Karpas-422 (cell line): ENCODE measurements at regions not wholly inside any gene's neighbourhood (a gene's known extent, or its start where the extent isn't known, plus 50 kb on each side); places are given as distances from the start of the nearest gene placed in this dataset.
"Not testable (repeated sequence)": the region's sequence is repeated elsewhere in the genome, so short reads cannot be mapped to it uniquely, and the experiment has no call there.

Source experiments
- DNase-seq: peaks from one replicate; pipeline ENCODE4 v3.0.0-alpha.2; 2015
- H2AFZ ChIP-seq: fragments of 200-600 bp; sonication (generic); 2 replicates; pipeline ENCODE4 v1.6.1; 2014; ENCODE audit warnings: antibody characterized with exemption, low read length, mixed read lengths
- H3K27ac ChIP-seq: fragments of 200-600 bp; sonication (generic); 2 replicates; pipeline ENCODE4 v1.5.1; 2014; ENCODE audit warnings: mild to moderate bottlenecking, low read length, moderate library complexity
- H3K27me3 ChIP-seq: fragments of 200-600 bp; sonication (generic); 2 replicates; pipeline ENCODE4 v1.6.1; 2014; ENCODE audit warnings: low read length, mixed read lengths
- H3K36me3 ChIP-seq: fragments of 200-600 bp; sonication (generic); 2 replicates; pipeline ENCODE4 v1.6.1; 2014; ENCODE audit warnings: low read length, mixed read lengths; ENCODE audit not compliant: insufficient read depth
- H3K4me1 ChIP-seq: fragments of 200-600 bp; sonication (generic); 2 replicates; pipeline ENCODE4 v1.6.1; 2014; ENCODE audit warnings: mild to moderate bottlenecking, low read length, mixed read lengths
- H3K4me2 ChIP-seq: fragments of 200-600 bp; sonication (generic); 2 replicates; pipeline ENCODE4 v1.6.1; 2014; ENCODE audit warnings: low read length, low read depth, mild to moderate bottlenecking; ENCODE audit not compliant: poor library complexity, severe bottlenecking
- H3K4me3 ChIP-seq: fragments of 200-600 bp; sonication (generic); 2 replicates; pipeline ENCODE4 v1.5.1; 2014; ENCODE audit warnings: mild to moderate bottlenecking, antibody characterized with exemption, low read length, mixed read lengths
- H3K79me2 ChIP-seq: fragments of 200-600 bp; sonication (generic); 2 replicates; pipeline ENCODE4 v1.6.1; 2014; ENCODE audit warnings: mild to moderate bottlenecking, low read length, mixed read lengths
- H3K9ac ChIP-seq: fragments of 200-600 bp; sonication (generic); 2 replicates; pipeline ENCODE4 v1.6.0; 2014; ENCODE audit warnings: low read length
- H3K9me2 ChIP-seq: fragments of 200-600 bp; sonication (generic), shearing (Covaris generic); replicated peaks from 2 replicates; pipeline ENCODE4 v1.6.0; 2014; ENCODE audit warnings: mild to moderate bottlenecking, low read length, moderate library complexity; ENCODE audit not compliant: insufficient read depth
- H3K9me3 ChIP-seq: fragments of 300-700, 200-600 bp; sonication (generic); 2 replicates; pipeline ENCODE4 v1.6.1; 2014; ENCODE audit warnings: low read length, mixed read lengths
- H4K20me1 ChIP-seq: fragments of 200-600 bp; sonication (generic); 2 replicates; pipeline ENCODE4 v1.6.1; 2014; ENCODE audit warnings: mild to moderate bottlenecking, antibody characterized with exemption, low read length, low read depth; ENCODE audit not compliant: insufficient read depth

DNA sequence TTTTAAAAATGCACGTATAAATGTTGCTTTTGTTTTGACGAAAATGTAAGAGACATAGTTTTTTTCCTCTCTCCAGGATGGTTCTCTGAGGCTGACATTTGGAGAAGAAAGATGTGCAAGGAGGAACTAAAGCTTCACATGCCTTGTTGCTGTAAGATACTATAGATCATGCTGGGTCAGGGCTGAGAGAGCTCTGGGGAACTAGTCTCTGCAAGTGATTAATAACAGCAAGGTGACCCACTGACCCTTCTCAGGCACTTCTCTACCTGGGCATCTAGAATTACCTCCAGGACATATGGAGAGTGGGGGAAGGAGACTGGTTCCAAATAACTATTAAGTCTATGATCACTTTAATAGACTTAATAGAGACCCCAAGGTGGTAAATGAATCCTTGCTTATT, 246.0 kb downstream of the KBTBD8 start:
- H3K27ac ChIP-seq, result no peak overlapping the region
- H3K9me3 ChIP-seq, result no peaks in the 10 kb centered on the region
- DNase-seq, result no peak
- no peaks in the 10 kb centered on the region for H3K9me2 ChIP-seq
- H3K27me3 ChIP-seq, result no peaks in the 10 kb centered on the region
- no peaks in the 10 kb centered on the region for H3K79me2 ChIP-seq
- no peak overlapping the region for H2AFZ ChIP-seq
- no peak overlapping the region for H3K9ac ChIP-seq
- H3K4me3 ChIP-seq, result no peak overlapping the region
- no peak overlapping the region for H3K4me2 ChIP-seq
- no peaks in the 10 kb centered on the region for H3K36me3 ChIP-seq
- no peaks in the 10 kb centered on the region for H3K4me1 ChIP-seq
- no peaks in the 10 kb centered on the region for H4K20me1 ChIP-seq

DNA sequence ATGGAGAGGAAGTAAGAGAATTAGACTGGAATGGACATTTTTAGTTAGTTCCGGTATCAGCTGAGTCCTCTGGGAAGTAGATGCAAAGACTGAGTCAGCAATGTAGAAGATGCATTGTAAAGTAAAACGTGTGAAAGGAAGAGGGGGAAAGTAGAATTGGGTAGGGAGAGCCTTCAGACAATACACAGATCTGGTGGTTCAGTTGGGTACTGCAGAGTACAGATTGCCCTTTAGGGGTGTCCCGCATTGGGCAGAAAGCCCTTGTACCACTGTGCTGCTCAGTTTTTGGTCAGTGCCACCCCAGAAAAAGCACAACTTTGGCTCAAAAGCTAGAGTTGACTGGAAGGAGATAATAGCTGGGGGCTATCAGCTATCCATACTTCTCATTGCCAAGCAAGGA, 247.4 kb downstream of the KBTBD8 start:
- no peak overlapping the region for H3K4me3 ChIP-seq
- H3K9me2 ChIP-seq, result no peaks in the 10 kb centered on the region
- DNase-seq, result no peak
- H3K27ac ChIP-seq, result no peak overlapping the region
- H2AFZ ChIP-seq, result no peak overlapping the region
- no peak overlapping the region for H3K4me2 ChIP-seq
- no peaks in the 10 kb centered on the region for H3K79me2 ChIP-seq
- no peaks in the 10 kb centered on the region for H4K20me1 ChIP-seq
- H3K27me3 ChIP-seq, result no peaks in the 10 kb centered on the region
- H3K4me1 ChIP-seq, result no peaks in the 10 kb centered on the region
- no peaks in the 10 kb centered on the region for H3K9me3 ChIP-seq
- no peaks in the 10 kb centered on the region for H3K36me3 ChIP-seq
- no peak overlapping the region for H3K9ac ChIP-seq

DNA sequence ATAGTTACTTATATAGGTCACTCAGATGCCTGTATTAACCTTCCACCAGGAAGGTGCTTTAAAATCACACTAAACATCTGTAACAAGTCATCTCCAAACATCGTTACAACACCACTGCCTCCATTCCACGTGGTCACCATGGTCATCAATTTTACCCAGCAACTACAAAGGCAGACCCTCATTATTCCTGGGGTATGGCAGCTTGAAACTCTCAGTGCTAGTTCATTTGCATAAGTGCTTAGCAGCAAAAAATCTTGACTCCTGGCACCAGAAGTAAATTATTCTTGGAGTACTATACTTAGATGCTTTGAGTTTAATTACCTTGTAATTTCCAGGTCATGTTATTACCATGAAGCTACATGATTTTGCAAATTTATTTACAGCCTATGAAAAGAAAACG, 250.6 kb downstream of the KBTBD8 start:
- Histone ChIP-seq H3K9ac (no peak overlapping the region), H3K4me2 (no peak overlapping the region), H4K20me1 (no peaks in the 10 kb centered on the region), H3K4me1 (no peaks in the 10 kb centered on the region), H3K9me3 (no peaks in the 10 kb centered on the region), H3K9me2 (no peaks in the 10 kb centered on the region), H2AFZ (no peak overlapping the region), H3K79me2 (no peaks in the 10 kb centered on the region), H3K4me3 (no peak overlapping the region), H3K27ac (no peak overlapping the region), H3K27me3 (no peaks in the 10 kb centered on the region), H3K36me3 (no peaks in the 10 kb centered on the region)
- DNase-seq, result no peak

DNA sequence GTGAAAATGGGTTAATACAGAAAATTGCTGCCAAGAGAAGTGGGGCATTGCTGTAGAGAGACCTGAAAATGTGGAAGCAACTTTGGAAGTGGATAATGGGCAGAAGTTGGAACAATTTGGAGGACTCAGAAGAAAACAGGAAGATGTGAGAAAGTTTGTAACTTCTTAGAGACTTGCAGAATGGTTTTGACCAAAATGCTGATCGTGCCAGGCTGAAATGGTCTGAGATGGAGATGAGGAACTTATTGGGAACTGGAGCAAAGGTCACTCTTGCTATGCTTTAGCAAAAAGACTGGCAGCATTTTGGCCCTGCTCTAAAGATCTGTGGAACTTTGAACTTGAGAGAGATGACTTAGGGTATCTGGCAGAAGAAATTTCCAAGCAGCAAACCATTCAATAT, 254.8 kb downstream of the KBTBD8 start:
- DNase-seq, H3K9ac ChIP-seq, H3K4me1 ChIP-seq, H3K9me2 ChIP-seq, H3K27ac ChIP-seq, H3K27me3 ChIP-seq, H3K4me3 ChIP-seq, H4K20me1 ChIP-seq, H3K79me2 ChIP-seq, H2AFZ ChIP-seq, H3K9me3 ChIP-seq, H3K4me2 ChIP-seq, H3K36me3 ChIP-seq: not testable (repeated sequence)

DNA sequence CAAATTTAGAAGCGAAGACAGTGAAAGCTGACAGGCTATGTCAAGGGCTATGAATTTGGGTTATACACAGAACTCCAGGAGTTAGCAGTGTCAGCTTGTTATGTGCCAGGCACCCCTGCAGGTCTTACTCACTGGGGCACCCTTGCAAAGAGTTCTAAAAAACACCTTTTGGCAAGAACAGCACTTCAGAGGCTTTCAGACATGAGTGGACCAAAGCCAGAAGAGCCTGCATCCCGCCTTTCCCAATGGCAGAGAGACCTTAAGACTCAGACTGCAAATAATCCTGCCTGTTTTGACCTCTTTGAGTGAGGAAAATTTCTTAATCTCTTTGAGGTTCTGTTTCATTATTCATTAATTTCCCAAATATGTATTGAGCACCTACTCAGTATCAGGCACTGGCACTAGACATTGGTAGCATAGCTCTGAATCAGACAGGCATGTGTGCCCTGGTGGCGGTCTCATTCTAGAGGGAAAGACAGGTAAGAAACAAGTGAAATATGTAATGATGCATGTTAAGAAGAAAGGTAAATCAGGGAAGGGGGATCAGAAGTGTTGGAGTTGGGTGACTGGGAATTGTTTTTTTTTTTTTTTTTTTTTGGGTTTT, 280.0 kb downstream of the KBTBD8 start:
- H4K20me1 ChIP-seq, result no peaks in the 10 kb centered on the region
- DNase-seq, result no peak
- no peak overlapping the region for H3K9ac ChIP-seq
- no peak overlapping the region for H3K4me2 ChIP-seq
- no peaks in the 10 kb centered on the region for H3K79me2 ChIP-seq
- no peaks in the 10 kb centered on the region for H3K9me3 ChIP-seq
- H3K4me1 ChIP-seq, result no peaks in the 10 kb centered on the region
- H2AFZ ChIP-seq, result no peak overlapping the region
- H3K9me2 ChIP-seq, result no peaks in the 10 kb centered on the region
- H3K4me3 ChIP-seq, result no peak overlapping the region
- H3K36me3 ChIP-seq, result no peaks in the 10 kb centered on the region
- no peaks in the 10 kb centered on the region for H3K27me3 ChIP-seq
- H3K27ac ChIP-seq, result no peak overlapping the region

DNA sequence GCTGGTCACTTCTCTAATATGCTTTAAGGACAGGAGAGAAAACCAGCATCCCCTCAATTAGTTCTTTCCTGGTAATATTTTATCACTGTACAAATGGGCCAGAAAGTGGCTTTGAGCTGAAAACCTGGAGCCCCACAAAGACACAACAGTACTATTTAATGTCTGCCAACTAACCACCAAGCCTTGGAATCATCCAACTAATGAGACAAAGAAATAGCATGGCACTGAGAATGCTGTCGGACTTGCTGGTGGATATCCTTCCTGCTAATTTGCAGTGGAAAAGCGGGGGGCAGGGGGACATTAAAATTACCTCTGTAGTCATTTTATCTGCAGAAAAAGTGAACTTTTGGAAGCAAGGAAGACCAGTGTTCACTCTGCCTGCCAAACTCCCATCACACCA, 288.5 kb downstream of the KBTBD8 start:
- H3K27me3 ChIP-seq, result no peaks in the 10 kb centered on the region
- no peak overlapping the region for H3K9ac ChIP-seq
- no peak for DNase-seq
- H3K36me3 ChIP-seq, result no peaks in the 10 kb centered on the region
- peaks cover 4% of the 10 kb centered on the region for H3K4me1 ChIP-seq
- no peak overlapping the region for H3K4me2 ChIP-seq
- no peaks in the 10 kb centered on the region for H3K9me2 ChIP-seq
- H3K27ac ChIP-seq, result no peak overlapping the region
- no peaks in the 10 kb centered on the region for H3K79me2 ChIP-seq
- H3K4me3 ChIP-seq, result no peak overlapping the region
- H3K9me3 ChIP-seq, result no peaks in the 10 kb centered on the region
- no peaks in the 10 kb centered on the region for H4K20me1 ChIP-seq
- no peak overlapping the region for H2AFZ ChIP-seq

DNA sequence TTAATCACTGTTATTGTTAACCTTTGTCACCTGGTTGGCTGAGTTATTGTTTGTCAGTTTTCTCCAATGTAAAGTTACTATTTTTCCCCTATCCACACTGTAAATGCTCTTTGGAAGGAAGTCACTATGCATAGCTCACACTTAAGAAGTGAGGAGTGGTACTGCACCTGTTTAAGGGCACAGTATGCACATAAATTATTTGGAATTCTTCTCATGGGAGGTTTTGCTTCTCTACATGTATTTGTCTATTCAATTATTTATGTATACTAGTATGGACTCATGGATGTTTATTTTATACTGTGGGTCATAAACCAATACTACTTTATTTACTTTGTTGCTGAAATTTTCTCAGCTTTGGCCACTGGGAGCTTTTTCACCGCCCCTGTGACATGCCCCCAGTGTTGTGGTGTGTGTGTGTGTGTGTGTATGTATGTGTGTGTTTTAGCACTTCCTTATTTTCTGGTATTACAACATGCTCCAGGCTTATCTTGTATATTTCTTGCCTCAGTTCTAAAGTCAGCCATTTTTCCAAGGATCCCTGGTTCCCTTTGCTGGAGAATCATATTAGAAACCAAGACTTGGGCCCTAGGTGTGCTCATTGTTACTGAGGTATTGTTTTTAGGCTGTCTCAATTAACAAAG, 290.5 kb downstream of the KBTBD8 start:
- no peak overlapping the region for H3K4me3 ChIP-seq

DNA sequence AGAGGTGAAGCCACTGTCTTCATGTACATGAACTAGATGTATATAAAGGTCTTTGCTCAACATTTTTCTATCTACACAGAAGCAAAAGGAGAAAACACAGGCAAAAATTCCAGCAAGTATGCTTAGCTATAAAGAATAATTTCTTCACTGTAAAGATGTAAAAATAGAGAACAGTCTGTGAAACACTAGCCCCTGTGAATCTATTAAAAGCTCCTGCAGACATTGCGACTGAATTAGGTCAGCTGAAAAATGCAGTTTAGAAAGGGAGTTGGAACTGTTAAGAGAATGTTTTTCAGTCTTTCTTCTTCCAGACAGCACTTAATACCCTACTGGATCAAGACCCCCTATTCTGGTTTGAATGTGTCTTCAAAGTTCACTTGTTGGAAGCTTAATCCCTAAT, 291.5 kb downstream of the KBTBD8 start:
- peaks cover 6% of the 10 kb centered on the region; the same call in 1 of the 2 replicates for H4K20me1 ChIP-seq
- no peak overlapping the region for H2AFZ ChIP-seq
- H3K9ac ChIP-seq, result no peak overlapping the region
- H3K4me3 ChIP-seq, result no peak overlapping the region
- H3K27ac ChIP-seq, result no peak overlapping the region
- no peak for DNase-seq
- H3K9me3 ChIP-seq, result no peaks in the 10 kb centered on the region
- H3K9me2 ChIP-seq, result no peaks in the 10 kb centered on the region
- H3K4me2 ChIP-seq, result no peak overlapping the region
- H3K79me2 ChIP-seq, result no peaks in the 10 kb centered on the region
- H3K4me1 ChIP-seq, result peaks cover 7% of the 10 kb centered on the region
- no peaks in the 10 kb centered on the region for H3K36me3 ChIP-seq
- H3K27me3 ChIP-seq, result no peaks in the 10 kb centered on the region

More for the DNA sequence above, 290.5 kb downstream of the KBTBD8 start:
- Histone ChIP-seq H3K79me2 (no peaks in the 10 kb centered on the region), H3K9ac (no peak overlapping the region), H4K20me1 (peaks cover 6% of the 10 kb centered on the region; the same call in 1 of the 2 replicates), H3K9me2 (no peaks in the 10 kb centered on the region), H3K36me3 (no peaks in the 10 kb centered on the region), H3K27ac (no peak overlapping the region), H3K4me1 (peaks cover 7% of the 10 kb centered on the region), H3K4me2 (no peak overlapping the region), H3K27me3 (no peaks in the 10 kb centered on the region), H2AFZ (no peak overlapping the region), H3K9me3 (no peaks in the 10 kb centered on the region)
- no peak for DNase-seq
